T-helper 17 cell (primary cell): ENCODE measurements at regions not wholly inside any gene's neighbourhood (a gene's known extent, or its start where the extent isn't known, plus 50 kb on each side); places are given as distances from the start of the nearest gene placed in this dataset.

Source experiments
- ATAC-seq: fragments of 150-1000 bp; cut with Tn5 transposase; 2 replicates; pipeline ENCODE4 v1.10.0; 2021; ENCODE audit warnings: mild to moderate bottlenecking, moderate library complexity
- DNase-seq, 3 donors: peaks; one replicate each; pipeline versions ENCODE4 v3.0.0 to v3.0.0-alpha.2; 2020 to 2021
- H3K9me3 ChIP-seq: one replicate; pipeline ENCODE4 v1.7.0; 2013; ENCODE audit warnings: low read length, mild to moderate bottlenecking; ENCODE audit not compliant: control insufficient read depth, poor library complexity, severe bottlenecking
- H3K27ac Mint-ChIP-seq: one replicate; pipeline ENCODE4 v1.8.0; 2022; ENCODE audit warnings: mild to moderate bottlenecking, moderate library complexity, mixed read lengths
- H3K27me3 Mint-ChIP-seq: one replicate; pipeline ENCODE4 v1.8.0; 2022; ENCODE audit warnings: mixed read lengths
- H3K36me3 Mint-ChIP-seq: one replicate; pipeline ENCODE4 v1.8.0; 2022; ENCODE audit warnings: low read depth, mixed read lengths
- H3K4me1 Mint-ChIP-seq: one replicate; pipeline ENCODE4 v1.8.0; 2022; ENCODE audit warnings: mild to moderate bottlenecking, mixed read lengths
- H3K4me3 Mint-ChIP-seq: one replicate; pipeline ENCODE4 v1.8.0; 2022; ENCODE audit warnings: mild to moderate bottlenecking, moderate library complexity, mixed read lengths

- Mint-ChIP-seq H3K4me3 (no peak overlapping the region), H3K4me1 (no peaks in the 10 kb centered on the region), H3K27ac (no peak overlapping the region), H3K27me3 (peaks cover 6% of the 10 kb centered on the region), H3K36me3 (no peaks in the 10 kb centered on the region)
- no peaks in the 10 kb centered on the region for H3K9me3 ChIP-seq
- ATAC-seq (no peak), DNase-seq (no peak)
Measured at GRCh38 chr18:73827801-73828200, 319.8 kb downstream of the FBXO15 start.

GRCh38 chr18:73826098-73826497 is 321.5 kb downstream of the FBXO15 start:
- no peak for DNase-seq
- H3K27me3 Mint-ChIP-seq, result peaks cover 6% of the 10 kb centered on the region
- H3K9me3 ChIP-seq, result no peaks in the 10 kb centered on the region
- no peaks in the 10 kb centered on the region for H3K36me3 Mint-ChIP-seq
- H3K4me1 Mint-ChIP-seq, result no peaks in the 10 kb centered on the region
- H3K27ac Mint-ChIP-seq, result no peak overlapping the region
- no peak overlapping the region for H3K4me3 Mint-ChIP-seq
- ATAC-seq, result no peak

- DNase-seq (no peak), ATAC-seq (no peak)
- H3K27me3 Mint-ChIP-seq, result peaks cover 6% of the 10 kb centered on the region
- H3K9me3 ChIP-seq, result no peaks in the 10 kb centered on the region
- H3K36me3 Mint-ChIP-seq, result no peaks in the 10 kb centered on the region
- H3K27ac Mint-ChIP-seq, result no peak overlapping the region
- no peak overlapping the region for H3K4me3 Mint-ChIP-seq
- no peaks in the 10 kb centered on the region for H3K4me1 Mint-ChIP-seq
Measured at GRCh38 chr18:73824671-73825070, 323.0 kb downstream of the FBXO15 start.

GRCh38 chr18:73812423-73812822 is 335.2 kb downstream of the FBXO15 start:
- H3K4me3 Mint-ChIP-seq, result no peak overlapping the region
- no peaks in the 10 kb centered on the region for H3K9me3 ChIP-seq
- no peak overlapping the region for H3K27ac Mint-ChIP-seq
- DNase-seq, result no peak
- no peaks in the 10 kb centered on the region for H3K36me3 Mint-ChIP-seq
- no peak for ATAC-seq
- no peaks in the 10 kb centered on the region for H3K4me1 Mint-ChIP-seq
- peaks cover 8% of the 10 kb centered on the region for H3K27me3 Mint-ChIP-seq

GRCh38 chr18:73807551-73808192 is 340.0 kb downstream of the FBXO15 start:
- Mint-ChIP-seq H3K27me3 (peaks cover 8% of the 10 kb centered on the region), H3K36me3 (no peaks in the 10 kb centered on the region), H3K4me1 (no peaks in the 10 kb centered on the region), H3K27ac (no peak overlapping the region), H3K4me3 (no peak overlapping the region)
- DNase-seq, result no peak
- ATAC-seq, result no peak
- no peaks in the 10 kb centered on the region for H3K9me3 ChIP-seq

GRCh38 chr18:73805991-73806390 is 341.6 kb downstream of the FBXO15 start:
- H3K27ac Mint-ChIP-seq, result no peak overlapping the region
- DNase-seq (no peak), ATAC-seq (no peak)
- no peak overlapping the region for H3K4me3 Mint-ChIP-seq
- peaks cover 8% of the 10 kb centered on the region for H3K27me3 Mint-ChIP-seq
- no peaks in the 10 kb centered on the region for H3K9me3 ChIP-seq
- no peaks in the 10 kb centered on the region for H3K36me3 Mint-ChIP-seq
- H3K4me1 Mint-ChIP-seq, result no peaks in the 10 kb centered on the region

- Mint-ChIP-seq H3K27ac (no peak overlapping the region), H3K27me3 (no peaks in the 10 kb centered on the region), H3K4me3 (no peak overlapping the region), H3K4me1 (no peaks in the 10 kb centered on the region), H3K36me3 (no peaks in the 10 kb centered on the region)
- ATAC-seq (no peak), DNase-seq (no peak)
- H3K9me3 ChIP-seq, result no peaks in the 10 kb centered on the region
Measured at GRCh38 chr18:73797419-73797818, 350.2 kb downstream of the FBXO15 start.

GRCh38 chr18:73793386-73793785 is 354.2 kb downstream of the FBXO15 start:
- Mint-ChIP-seq H3K36me3 (no peaks in the 10 kb centered on the region), H3K4me1 (no peaks in the 10 kb centered on the region), H3K4me3 (no peak overlapping the region), H3K27me3 (no peaks in the 10 kb centered on the region), H3K27ac (no peak overlapping the region)
- DNase-seq (no peak), ATAC-seq (no peak)
- H3K9me3 ChIP-seq, result no peaks in the 10 kb centered on the region

GRCh38 chr18:73791081-73791480 is 356.6 kb downstream of the FBXO15 start:
- Mint-ChIP-seq H3K27ac (no peak overlapping the region), H3K36me3 (no peaks in the 10 kb centered on the region), H3K27me3 (no peaks in the 10 kb centered on the region), H3K4me3 (no peak overlapping the region), H3K4me1 (no peaks in the 10 kb centered on the region)
- H3K9me3 ChIP-seq, result no peaks in the 10 kb centered on the region
- ATAC-seq, result no peak
- no peak for DNase-seq

GRCh38 chr18:73790587-73790986 is 357.0 kb downstream of the FBXO15 start:
- Mint-ChIP-seq H3K27me3 (no peaks in the 10 kb centered on the region), H3K4me1 (no peaks in the 10 kb centered on the region), H3K36me3 (no peaks in the 10 kb centered on the region), H3K27ac (no peak overlapping the region), H3K4me3 (no peak overlapping the region)
- no peaks in the 10 kb centered on the region for H3K9me3 ChIP-seq
- no peak for ATAC-seq
- no peak for DNase-seq

GRCh38 chr18:73787316-73787715 is 360.3 kb downstream of the FBXO15 start:
- H3K27ac Mint-ChIP-seq, result no peak overlapping the region
- no peaks in the 10 kb centered on the region for H3K9me3 ChIP-seq
- H3K4me3 Mint-ChIP-seq, result no peak overlapping the region
- no peak for DNase-seq
- no peaks in the 10 kb centered on the region for H3K36me3 Mint-ChIP-seq
- H3K4me1 Mint-ChIP-seq, result no peaks in the 10 kb centered on the region
- H3K27me3 Mint-ChIP-seq, result peaks cover under 1% of the 10 kb centered on the region
- no peak for ATAC-seq

GRCh38 chr18:73785300-73785699 is 362.3 kb downstream of the FBXO15 start:
- H3K27me3 Mint-ChIP-seq, result peaks cover 5% of the 10 kb centered on the region
- H3K4me1 Mint-ChIP-seq, result no peaks in the 10 kb centered on the region
- no peaks in the 10 kb centered on the region for H3K9me3 ChIP-seq
- H3K4me3 Mint-ChIP-seq, result no peak overlapping the region
- DNase-seq, result no peak
- H3K36me3 Mint-ChIP-seq, result no peaks in the 10 kb centered on the region
- no peak for ATAC-seq
- H3K27ac Mint-ChIP-seq, result no peak overlapping the region

- Mint-ChIP-seq H3K4me1 (no peaks in the 10 kb centered on the region), H3K27me3 (peaks cover 5% of the 10 kb centered on the region), H3K27ac (no peak overlapping the region), H3K4me3 (no peak overlapping the region), H3K36me3 (no peaks in the 10 kb centered on the region)
- ATAC-seq (no peak), DNase-seq (no peak)
- H3K9me3 ChIP-seq, result no peaks in the 10 kb centered on the region
Measured at GRCh38 chr18:73784853-73785252, 362.8 kb downstream of the FBXO15 start.

GRCh38 chr18:73782405-73782804 is 365.2 kb downstream of the FBXO15 start:
- no peaks in the 10 kb centered on the region for H3K9me3 ChIP-seq
- Mint-ChIP-seq H3K27me3 (peaks cover 5% of the 10 kb centered on the region), H3K4me1 (no peaks in the 10 kb centered on the region), H3K4me3 (no peak overlapping the region), H3K36me3 (no peaks in the 10 kb centered on the region), H3K27ac (no peak overlapping the region)
- DNase-seq (no peak), ATAC-seq (no peak)
